GM19438 (cell line): ENCODE measurements at regions not wholly inside any gene's neighbourhood (a gene's known extent, or its start where the extent isn't known, plus 50 kb on each side); places are given as distances from the start of the nearest gene placed in this dataset.

Experiments
- ATAC-seq: cut with Tn5 transposase; IDR thresholded peaks from one replicate; pipeline ENCODE4 v1.9.1; 2021; ENCODE audit warnings: low read depth; ENCODE audit not compliant: unreplicated experiment

DNA sequence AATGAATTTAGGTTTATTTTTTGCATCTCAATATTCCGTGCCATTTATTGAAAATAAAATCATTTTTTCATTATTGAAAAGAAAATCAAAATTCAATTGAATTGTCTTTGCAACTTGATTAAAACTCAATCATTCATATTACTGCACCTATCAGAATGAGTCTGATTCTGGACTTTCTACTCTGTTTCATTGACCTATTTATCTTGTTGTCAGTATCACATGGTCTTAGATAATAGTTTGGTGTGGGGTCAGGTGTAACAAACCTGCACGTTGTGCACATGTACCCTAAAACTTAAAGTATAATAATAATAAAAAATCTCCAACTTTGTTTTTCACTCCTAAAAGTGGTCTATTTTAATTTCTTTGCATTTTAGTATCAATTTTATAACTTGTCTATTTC lies 422.9 kb downstream of the RAD51AP2 start:
- ATAC-seq: no peak

DNA sequence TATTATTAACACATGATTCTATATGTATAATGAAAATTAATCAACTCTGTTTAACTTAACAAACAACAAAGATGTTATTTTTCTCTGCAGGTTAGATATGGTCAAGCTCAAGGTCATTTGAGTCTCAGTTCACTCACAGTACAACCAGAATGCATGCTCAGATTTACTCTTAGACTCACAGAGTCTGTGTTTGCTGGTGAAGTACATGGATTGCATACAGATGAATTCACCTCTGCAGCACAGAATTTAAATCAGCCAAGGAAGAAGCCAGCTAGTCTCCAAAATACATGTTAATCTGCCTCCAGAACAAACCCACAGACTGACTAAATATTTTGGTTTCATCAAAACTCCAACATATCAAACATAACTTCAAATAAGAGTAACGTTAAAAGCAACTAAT lies 424.5 kb downstream of the RAD51AP2 start:
- no peak for ATAC-seq

DNA sequence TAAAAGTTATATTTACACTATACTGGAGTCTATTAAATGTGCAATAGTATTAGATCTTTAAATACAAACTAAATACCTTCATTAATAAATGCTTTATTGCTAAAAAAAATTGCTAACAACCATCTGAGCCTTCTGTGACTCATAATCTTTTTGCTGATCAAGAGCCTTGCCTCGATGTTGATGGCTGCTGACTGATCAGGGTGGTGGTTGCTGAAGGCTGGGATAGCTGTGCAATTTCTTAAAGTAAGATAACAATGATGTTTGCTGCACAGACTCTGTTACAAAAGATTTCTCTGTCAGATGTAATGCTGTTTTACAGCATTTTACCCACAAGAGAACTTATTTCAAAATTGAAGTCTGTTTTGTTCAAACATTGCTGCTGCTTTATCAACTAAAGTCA lies 421.4 kb upstream of the CYRIA start:
- no peak for ATAC-seq

GRCh38 chr2:17085546-17086202 lies 420.0 kb upstream of the CYRIA start:
- ATAC-seq: no peak

DNA sequence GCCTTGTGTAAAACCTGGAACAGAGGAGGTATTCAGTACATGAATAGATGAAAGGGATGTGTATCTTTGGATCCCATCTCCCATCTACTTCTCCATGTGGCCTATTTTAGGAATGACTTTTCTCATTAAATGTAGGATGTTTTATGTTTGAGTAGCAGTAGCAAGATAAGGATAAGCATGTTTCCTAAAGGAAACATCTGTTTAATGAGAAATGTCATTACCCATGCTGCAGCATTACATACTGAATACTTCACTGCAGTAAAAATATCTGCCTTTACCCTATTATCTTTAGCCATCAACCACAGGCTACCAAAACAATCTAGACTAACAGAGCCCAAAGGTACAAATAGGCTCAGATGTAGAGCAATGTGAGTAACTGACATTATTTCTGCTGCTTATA lies 419.2 kb upstream of the CYRIA start:
- ATAC-seq: no peak

GRCh38 chr2:17083902-17084301 lies 418.3 kb upstream of the CYRIA start:
- no peak for ATAC-seq

DNA sequence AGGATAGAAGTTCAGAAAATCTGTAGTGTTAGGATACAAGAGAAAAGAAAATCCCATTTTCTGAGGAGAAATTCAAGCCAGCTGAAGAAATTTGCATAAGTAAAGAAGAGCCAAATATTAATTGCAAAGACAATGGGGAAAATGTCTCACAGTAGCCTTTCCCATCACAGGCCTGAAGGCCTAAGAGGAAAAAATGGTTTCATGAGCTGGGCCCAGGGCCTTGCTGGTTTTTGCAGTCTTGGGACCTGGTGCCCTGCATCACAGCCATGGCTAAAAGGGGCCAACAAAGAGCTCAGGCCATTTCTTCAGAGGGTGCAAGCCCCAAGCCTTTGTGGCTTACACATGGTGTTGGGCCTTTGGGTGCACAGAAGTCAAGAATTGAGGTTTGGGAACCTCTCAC lies 413.6 kb upstream of the CYRIA start:
- ATAC-seq: no peak

DNA sequence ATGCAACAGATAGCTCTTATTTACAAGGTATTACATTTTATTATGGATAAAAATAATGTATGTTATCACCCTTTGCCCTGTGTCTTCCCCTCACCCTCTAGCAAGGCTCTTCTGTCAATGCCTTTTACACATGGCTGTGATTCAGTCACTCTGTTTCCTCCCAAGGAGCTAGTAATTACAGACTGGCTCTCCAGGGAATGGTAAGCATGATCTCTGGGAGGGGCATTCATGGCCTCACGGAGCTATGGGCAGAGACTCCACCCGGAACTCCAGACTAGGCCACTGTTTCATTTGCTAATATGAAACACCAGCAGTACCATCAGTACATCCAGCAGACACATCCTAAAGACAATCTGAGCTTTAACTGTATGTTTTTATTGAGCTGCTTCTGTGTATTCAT lies 410.9 kb upstream of the CYRIA start:
- ATAC-seq: no peak

GRCh38 chr2:17070711-17071110 lies 405.1 kb upstream of the CYRIA start:
- no peak for ATAC-seq

GRCh38 chr2:17069564-17069963 lies 403.9 kb upstream of the CYRIA start:
- no peak for ATAC-seq

GRCh38 chr2:17068021-17068420 lies 402.4 kb upstream of the CYRIA start:
- no peak for ATAC-seq

DNA sequence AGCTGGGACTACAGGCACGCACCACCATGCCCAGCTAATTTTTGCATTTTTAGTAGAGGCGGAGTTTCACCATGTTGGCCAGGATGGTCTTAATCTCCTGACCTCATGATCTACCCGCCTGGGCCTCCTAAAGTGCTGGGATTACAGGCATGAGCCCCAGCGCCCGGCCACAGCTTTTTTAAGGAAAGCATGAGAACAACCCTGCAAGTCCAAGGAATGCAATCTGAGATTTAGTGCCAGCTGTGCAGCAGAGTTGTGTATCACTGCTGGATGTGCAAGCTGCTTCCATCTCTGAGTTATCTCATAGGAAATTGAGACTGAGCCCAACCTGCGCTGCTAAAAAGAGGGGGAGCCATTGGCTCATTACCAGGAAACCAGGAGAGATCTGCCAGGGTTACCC lies 399.9 kb upstream of the CYRIA start:
- no peak for ATAC-seq

GRCh38 chr2:17061028-17061427 lies 395.4 kb upstream of the CYRIA start:
- ATAC-seq: no peak

GRCh38 chr2:17059458-17059857 lies 393.8 kb upstream of the CYRIA start:
- no peak for ATAC-seq

GRCh38 chr2:17058772-17059402 lies 393.3 kb upstream of the CYRIA start:
- no peak for ATAC-seq

DNA sequence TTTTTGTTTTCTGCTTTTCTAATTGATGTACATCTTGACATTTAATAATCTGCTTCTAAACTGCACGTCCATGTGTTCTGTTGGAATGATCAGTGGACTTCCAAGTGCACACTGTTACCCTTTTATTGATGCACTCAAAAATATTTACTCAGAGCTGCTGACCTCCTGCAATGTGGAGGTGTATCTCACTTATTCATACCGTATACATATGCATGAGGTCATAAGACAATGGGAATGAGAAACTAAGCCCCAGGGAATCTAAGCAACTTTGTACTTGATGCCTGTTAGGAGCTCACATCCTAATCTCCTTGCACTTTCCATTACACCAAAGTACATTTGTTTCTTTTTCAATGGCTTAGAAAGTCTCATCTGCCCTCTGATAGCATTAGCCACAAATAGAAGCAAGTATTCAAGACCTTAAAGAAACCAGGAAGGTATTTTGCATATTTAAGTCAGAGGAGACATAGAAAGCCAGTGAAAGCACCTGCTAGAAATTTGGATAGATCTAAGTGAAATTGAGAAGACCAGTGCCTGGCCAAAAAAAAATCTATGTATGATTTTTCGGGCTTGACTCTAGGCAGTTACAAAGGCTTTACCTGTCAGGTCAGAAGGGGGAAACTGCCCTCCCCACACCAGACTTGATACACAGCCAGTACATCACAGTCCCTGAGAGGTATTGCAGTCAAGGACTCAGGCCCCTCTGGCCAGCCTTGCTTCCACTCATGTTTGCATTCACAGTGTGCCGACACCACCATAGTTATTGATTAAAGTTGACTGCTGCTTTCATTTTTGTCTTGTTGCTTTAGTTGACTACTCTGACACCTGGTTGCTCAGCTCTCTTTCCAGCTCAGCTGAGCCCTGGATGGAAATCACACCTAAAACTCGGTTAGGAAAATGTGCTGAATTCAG lies 391.7 kb upstream of the CYRIA start:
- ATAC-seq: no peak

- ATAC-seq: no peak
These were observed 390.6 kb upstream of the CYRIA start for GRCh38 chr2:17056236-17056635.

DNA sequence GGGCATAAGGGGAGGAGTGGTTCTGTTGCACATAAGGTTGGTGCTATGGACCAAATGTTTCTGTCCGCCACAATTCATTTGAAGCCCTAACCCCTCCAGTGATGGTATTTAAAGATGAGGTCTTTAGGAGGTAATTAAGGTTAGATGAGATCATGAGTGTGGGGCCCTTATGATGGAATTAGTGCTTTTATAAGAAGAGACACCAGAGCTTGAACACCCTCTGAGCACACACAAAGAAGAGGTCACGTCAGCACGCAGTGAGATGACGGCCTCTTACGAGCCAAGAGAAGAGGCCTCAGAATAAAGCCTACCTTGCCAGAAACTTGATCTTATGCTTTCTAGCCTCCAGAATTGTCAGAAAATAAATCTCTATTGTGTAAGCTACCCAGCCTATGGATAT lies 386.4 kb upstream of the CYRIA start:
- no peak for ATAC-seq

DNA sequence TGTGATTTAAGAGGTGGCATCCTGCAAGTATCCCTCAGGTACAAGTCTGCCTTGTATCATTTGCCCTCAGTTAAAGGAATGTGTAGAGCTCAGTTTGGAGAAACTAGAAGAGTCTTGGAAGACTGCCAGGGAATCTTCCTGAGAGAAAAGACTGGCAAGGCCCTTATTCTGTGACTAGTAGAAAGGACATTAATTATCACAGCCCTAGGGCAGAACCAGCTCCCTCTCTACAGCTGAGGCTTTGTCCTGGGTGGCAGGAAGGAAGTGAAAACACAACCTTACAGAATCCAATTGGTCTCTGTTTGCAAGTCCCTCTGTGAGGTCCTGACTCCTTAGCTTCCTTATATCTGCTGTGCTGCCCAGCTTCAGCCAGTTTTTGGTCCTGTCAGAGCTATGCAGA lies 385.9 kb upstream of the CYRIA start:
- ATAC-seq: no peak

GRCh38 chr2:17043173-17043572 lies 377.5 kb upstream of the CYRIA start:
- ATAC-seq: no peak

DNA sequence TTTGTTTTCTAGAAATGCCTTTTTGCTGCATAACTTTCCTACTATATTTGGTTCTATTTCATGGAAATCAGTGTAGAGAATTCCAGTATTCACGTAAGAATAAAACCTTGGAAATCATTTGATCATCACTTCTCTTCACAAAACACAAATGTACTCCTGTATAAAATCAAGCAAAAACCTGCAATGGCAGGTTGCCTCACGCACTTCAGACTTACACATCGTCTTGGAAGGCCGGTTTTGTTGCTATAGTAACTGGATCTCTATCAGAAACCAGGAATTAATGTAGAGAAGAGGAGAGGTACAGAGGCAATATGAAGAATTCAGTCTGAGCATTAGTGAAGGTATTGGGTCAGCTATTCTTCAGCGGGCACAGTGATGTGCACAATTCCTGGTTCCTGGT lies 370.7 kb upstream of the CYRIA start:
- ATAC-seq: no peak

DNA sequence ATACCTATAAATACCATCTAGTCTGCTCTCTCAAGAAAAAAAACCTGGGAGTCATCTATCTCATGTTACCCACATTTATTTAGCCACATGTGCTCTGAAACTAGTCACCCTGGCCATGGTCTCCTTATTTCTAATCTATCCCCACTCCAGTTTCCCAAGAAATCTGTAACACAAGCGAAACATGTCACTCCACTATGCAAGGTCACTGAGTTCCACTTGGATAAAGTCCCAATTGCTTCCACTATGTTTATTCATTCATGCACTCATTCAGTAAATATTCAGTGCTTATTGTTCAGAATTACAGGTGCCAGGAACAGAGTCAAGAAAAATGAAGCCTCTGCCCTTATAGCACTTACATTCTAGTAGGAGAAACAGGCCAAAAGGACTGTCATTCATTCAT lies 369.4 kb upstream of the CYRIA start:
- ATAC-seq: no peak
